PFSK-1 (cell line): ENCODE measurements at regions not wholly inside any gene's neighbourhood (a gene's known extent, or its start where the extent isn't known, plus 50 kb on each side); places are given as distances from the start of the nearest gene placed in this dataset.

Experiments used
- FOXP2 ChIP-seq: optimal IDR thresholded peaks from 2 replicates; pipeline ENCODE3; 2011; ENCODE audit warnings: borderline replicate concordance, control low read depth, inconsistent platforms; ENCODE audit not compliant: insufficient read depth; ENCODE audit errors: extremely low read length, extremely low read depth
- POLR2AphosphoS5 ChIP-seq: IDR thresholded peaks from 2 replicates; pipeline ENCODE4 v1.6.1; 2012; ENCODE audit warnings: low read depth, mild to moderate bottlenecking, control low read depth, low read length, moderate library complexity
- SIN3A ChIP-seq: IDR thresholded peaks from 2 replicates; pipeline ENCODE4 v1.6.1; 2012; ENCODE audit warnings: mild to moderate bottlenecking, low read length, moderate library complexity, borderline replicate concordance; ENCODE audit not compliant: insufficient read depth
- TAF1 ChIP-seq: IDR thresholded peaks from 2 replicates; pipeline ENCODE4 v1.6.1; 2012; ENCODE audit warnings: low read length, control low read depth, borderline replicate concordance; ENCODE audit not compliant: insufficient read depth
- TF ChIP-seq, protein P1 (sequence below), 2 experiments: IDR thresholded peaks; 2 replicates each; pipeline versions ENCODE4 v1.6.1 to v1.8.0; 2011 to 2012; ENCODE audit warnings: low read depth in 2 of 2, low read length in 2 of 2, control low read depth in 1 of 2, inconsistent platforms in 1 of 2, mild to moderate bottlenecking in 1 of 2, moderate library complexity in 1 of 2; ENCODE audit not compliant: insufficient read depth in 1 of 2

DNA sequence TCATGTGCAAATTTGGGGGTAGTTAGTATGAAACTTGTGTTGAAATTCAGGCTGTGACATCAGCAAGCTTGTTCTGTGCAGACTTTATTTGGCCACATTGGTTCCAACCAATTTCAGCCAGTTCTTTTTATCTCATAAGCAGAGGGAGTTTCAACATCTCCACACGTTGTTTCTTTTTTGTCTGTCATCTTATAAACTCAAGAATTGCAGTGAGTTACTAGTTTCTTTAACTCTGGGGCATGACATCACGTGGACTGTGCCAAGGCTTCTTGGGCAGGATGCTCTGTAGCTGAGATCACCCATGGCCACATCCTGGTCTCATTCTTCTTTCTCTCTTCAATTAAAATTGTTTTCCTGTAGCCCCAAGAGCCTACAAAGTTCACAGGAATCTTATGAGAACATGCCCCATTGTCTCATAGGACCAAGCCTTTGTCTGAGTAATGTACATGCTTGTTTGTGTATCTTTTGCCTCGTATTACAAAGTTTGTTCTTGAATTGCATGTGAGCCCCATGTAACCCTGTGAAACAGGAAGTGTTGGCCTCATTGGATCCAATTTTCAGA is 982.0 kb upstream of the TMEM132C start:
- TF ChIP-seq SIN3A (no peak), TAF1 (no peak), FOXP2 (no peak), POLR2AphosphoS5 (no peak)
- TF ChIP-seq, protein P1, sequence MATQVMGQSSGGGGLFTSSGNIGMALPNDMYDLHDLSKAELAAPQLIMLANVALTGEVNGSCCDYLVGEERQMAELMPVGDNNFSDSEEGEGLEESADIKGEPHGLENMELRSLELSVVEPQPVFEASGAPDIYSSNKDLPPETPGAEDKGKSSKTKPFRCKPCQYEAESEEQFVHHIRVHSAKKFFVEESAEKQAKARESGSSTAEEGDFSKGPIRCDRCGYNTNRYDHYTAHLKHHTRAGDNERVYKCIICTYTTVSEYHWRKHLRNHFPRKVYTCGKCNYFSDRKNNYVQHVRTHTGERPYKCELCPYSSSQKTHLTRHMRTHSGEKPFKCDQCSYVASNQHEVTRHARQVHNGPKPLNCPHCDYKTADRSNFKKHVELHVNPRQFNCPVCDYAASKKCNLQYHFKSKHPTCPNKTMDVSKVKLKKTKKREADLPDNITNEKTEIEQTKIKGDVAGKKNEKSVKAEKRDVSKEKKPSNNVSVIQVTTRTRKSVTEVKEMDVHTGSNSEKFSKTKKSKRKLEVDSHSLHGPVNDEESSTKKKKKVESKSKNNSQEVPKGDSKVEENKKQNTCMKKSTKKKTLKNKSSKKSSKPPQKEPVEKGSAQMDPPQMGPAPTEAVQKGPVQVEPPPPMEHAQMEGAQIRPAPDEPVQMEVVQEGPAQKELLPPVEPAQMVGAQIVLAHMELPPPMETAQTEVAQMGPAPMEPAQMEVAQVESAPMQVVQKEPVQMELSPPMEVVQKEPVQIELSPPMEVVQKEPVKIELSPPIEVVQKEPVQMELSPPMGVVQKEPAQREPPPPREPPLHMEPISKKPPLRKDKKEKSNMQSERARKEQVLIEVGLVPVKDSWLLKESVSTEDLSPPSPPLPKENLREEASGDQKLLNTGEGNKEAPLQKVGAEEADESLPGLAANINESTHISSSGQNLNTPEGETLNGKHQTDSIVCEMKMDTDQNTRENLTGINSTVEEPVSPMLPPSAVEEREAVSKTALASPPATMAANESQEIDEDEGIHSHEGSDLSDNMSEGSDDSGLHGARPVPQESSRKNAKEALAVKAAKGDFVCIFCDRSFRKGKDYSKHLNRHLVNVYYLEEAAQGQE (IDR thresholded peaks at IDR 0.05; ENCODE audit: insufficient read depth in 1 of 2, low read depth in 2 of 2, low read length in 2 of 2) = no peak

DNA sequence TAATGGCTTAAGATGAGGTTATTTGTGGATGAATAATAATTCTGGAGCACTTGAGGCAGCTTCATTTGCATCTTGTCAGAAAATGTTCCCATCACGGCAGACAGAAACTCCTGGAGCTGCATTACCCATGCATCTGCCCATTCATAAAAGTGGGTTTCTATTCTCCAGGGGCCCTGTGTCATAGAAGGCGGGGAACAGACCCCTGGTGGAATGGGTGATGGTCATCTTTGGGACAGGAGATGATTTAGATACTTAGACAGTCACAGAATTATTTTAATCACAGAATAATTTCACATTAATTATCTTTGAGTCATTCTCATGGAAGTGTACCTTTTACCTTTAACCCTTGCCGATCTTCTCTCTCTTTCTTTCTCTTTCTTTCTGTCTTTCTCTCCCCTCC is 980.7 kb upstream of the TMEM132C start:
- no peak for TF ChIP-seq TAF1
- TF ChIP-seq, protein P1 (IDR thresholded peaks at IDR 0.05; ENCODE audit: insufficient read depth in 1 of 2, low read depth in 2 of 2, low read length in 2 of 2) = no peak
- TF ChIP-seq POLR2AphosphoS5 = no peak
- TF ChIP-seq FOXP2 = no peak
- no peak for TF ChIP-seq SIN3A

GRCh38 chr12:127287256-127287655 is 979.7 kb upstream of the TMEM132C start:
- TF ChIP-seq TAF1 = no peak
- TF ChIP-seq POLR2AphosphoS5 = no peak
- TF ChIP-seq FOXP2 = no peak
- TF ChIP-seq, protein P1 (IDR thresholded peaks at IDR 0.05; ENCODE audit: insufficient read depth in 1 of 2, low read depth in 2 of 2, low read length in 2 of 2) = no peak
- TF ChIP-seq SIN3A = no peak

- TF ChIP-seq TAF1 (no peak), FOXP2 (no peak), POLR2AphosphoS5 (no peak), SIN3A (no peak)
These were observed 976.7 kb upstream of the TMEM132C start for GRCh38 chr12:127290251-127290650.

DNA sequence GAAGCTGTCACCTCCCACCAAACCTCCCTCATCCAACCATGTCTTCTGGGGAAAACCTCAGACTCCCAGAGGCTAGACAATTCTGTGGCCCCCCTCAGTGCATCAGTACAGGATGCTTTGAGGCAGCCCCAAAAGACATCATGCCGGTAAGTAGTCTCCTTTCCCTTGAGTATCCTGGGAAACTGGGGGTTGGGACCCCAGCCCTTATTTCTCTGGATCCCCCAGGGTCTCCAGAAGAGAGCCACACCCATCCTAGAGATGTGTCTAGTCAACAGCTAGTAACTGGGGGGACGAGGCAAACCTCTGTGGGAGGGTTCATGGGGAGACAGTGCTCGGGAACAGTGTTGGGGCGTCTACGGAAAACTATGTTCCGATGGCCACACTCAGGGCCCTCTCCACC is 974.2 kb upstream of the TMEM132C start:
- TF ChIP-seq, protein P1 (IDR thresholded peaks at IDR 0.05; ENCODE audit: insufficient read depth in 1 of 2, low read depth in 2 of 2, low read length in 2 of 2) = no peak
- no peak for TF ChIP-seq SIN3A
- TF ChIP-seq FOXP2 = no peak
- no peak for TF ChIP-seq TAF1
